ENCODE measurements at regions not wholly inside any gene's neighbourhood (a gene's known extent, or its start where the extent isn't known, plus 50 kb on each side); places are given as distances from the start of the nearest gene placed in this dataset.
"Not testable (repeated sequence)": the region's sequence is repeated elsewhere in the genome, so short reads cannot be mapped to it uniquely, and the experiment has no call there.

DNA sequence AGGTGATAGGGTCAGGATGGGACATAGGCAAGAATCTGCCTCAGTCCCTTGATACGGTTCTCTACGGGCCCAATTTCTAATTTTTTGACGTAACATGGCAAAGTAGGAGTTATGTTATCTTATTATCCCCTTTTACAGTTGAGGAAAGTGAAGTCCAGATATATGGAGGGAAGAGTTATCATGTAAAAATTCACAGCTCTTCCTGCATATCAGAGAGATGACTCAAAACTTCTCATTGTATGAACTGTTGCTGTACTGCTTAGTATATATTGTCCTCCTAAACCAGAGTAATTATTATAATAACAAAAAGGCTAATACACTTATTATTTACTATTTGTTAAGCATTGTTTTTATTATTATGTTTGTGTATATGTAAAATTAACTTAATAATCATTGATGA lies 260.5 kb upstream of the IGFBP7 start:
- no peak for DNase-seq

DNA sequence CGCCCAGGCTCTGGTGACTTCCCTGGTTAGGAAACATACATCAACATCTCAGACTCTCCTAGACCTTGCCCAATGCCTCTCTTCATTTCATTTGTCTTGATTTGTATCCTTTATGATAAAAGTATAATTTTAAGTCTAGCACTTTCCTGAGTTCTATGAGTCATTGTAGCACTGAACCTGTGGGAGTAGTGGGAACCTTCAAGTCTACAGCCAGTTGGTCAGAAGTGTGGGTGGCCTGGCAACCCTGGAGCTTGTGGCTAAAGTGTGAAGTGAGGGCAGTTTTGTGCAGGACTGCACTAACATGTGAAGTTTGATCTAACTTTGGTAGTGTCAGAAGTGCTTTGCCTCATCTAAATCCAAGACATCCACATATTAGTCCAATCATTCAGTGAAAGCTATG lies 259.3 kb upstream of the IGFBP7 start:
- DNase-seq: no peak

DNA sequence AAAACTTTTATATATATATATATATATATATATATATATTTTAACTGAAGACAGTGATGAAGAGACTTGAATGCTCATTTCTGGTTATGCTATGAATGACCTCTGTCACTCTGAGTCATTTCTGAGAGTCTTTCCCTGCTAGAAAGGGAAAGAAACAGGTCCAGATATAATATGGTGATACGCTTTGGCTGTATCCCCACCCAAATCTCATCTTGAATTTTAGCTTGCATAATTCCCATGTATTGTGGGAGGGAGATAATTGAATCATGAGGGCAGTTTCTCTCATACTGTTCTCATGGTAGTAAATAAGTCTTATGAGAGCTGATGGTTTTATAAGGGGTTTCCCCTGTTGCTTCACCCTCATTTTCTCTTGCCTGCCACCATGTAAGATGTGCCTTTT lies 254.1 kb upstream of the IGFBP7 start:
- DNase-seq: no peak

DNA sequence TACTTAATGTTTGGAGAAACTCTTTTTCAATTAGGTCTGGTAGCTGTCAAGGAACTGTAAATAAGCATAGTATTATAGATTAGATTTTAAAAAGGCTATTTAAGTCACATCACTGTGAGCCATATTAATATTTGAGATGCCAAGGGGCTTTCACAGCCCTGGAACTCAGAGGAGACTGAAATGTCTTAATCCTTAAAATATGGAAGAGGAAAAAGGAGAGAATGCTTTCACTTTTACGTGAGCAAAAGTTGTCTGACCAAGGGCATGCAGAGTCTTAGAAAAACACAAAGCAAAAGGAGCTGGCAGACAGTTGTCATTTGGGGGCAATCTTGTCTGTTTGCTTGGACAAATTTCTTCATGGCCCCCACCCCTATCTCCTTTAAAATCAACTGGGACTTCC lies 253.2 kb upstream of the IGFBP7 start:
- DNase-seq: no peak

DNA sequence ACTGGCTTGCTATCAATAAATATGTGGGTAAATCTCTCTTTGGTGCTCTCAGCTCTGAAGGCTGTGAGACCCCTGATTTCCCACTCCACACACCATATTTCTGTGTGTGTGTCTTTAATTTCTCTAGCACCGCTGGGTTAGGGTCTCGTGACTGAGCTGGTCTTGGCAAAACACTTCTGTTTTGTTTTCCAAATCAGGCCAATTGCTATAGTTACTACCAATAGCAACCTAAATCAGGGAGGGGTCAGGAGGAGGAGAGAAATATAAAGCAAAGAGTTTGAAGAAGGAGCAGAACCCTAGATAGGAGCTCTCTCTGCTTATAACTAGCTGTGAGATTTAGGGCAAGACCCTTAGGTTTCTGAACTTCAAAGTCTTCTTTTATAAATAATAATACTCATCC lies 250.5 kb upstream of the IGFBP7 start:
- DNase-seq: no peak

DNA sequence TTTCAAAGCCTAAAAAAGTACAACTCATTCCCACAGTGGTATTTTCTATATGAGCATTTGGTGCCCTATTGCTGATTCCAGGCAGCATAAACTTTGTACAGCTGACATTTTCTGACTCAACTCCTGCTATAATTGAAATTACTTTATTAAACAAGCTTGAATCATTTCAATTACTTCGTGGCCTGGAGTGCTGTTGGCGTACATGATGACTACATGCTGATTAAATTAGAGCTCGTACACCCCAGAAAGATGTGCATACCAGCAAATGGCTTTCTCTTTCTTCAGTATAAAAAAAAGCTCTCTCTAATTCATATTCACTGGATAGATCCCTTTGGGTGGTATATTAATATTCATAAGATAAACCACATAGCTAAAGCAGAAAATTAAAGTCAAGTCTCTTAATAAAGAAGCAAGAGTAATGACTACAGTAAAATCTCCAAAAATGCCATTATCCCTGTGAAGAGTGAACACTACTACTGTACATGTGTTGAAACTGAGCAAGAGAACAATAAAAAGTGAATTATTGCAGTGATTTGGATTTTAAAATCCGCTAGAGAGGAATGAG lies 245.0 kb upstream of the IGFBP7 start:
- DNase-seq: no peak

DNA sequence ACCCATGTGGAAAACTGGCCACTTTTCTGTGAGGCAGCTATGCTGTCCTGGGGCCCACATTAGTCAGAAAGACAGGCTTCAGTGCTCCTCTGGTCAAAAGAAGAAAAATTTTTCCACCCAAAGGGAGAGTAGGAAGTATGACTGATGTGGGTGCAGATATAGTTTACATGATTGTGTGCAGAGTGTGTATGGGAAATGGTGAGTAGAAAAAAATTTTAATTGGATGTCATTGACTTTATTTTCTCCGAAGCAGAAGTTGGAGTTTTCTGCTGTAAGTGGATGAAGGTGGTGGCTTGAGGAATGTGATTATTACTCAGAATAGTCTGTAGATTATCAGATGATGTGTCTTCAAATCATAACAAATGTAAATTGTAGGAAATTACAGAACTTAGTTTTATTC lies 241.5 kb upstream of the IGFBP7 start:
- no peak for DNase-seq

DNA sequence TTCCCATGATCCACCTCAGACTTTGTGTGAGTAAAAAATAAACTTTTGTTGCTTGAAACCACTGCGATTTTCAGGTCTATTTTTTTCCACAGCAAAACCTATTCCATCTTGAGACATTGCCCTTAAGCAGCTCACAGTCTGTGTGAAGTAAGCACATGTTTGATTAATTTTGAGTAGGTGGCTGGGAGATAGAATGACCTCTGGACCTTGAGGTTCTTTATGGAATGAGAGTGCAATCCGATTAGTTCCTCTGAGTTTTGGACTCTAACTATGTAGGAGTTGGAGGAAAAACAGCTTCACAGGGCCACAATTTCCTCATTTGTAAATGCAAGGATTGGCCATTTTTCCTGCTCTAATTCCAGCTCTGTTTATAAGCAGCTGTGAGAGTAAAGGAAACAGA lies 234.1 kb upstream of the IGFBP7 start:
- no peak for DNase-seq

DNA sequence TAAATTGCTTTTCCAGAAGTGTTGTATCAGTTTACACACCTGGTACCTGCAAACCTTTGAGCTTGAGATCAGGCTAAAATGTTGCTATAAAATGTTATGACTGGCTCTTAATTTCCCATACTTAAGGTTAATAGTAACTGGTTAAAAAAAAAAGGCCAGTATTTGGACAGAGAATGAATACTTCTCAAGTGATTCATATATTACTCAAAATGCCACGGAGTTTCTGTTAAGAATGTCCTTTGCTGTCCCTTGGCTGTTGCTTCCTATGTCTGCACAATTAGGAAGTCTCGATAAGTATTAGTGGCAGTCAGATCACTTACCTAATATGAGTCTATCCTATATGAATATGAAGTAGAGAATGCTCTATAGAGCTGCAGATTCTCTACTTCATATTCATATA lies 232.2 kb upstream of the IGFBP7 start:
- no peak for DNase-seq

DNA sequence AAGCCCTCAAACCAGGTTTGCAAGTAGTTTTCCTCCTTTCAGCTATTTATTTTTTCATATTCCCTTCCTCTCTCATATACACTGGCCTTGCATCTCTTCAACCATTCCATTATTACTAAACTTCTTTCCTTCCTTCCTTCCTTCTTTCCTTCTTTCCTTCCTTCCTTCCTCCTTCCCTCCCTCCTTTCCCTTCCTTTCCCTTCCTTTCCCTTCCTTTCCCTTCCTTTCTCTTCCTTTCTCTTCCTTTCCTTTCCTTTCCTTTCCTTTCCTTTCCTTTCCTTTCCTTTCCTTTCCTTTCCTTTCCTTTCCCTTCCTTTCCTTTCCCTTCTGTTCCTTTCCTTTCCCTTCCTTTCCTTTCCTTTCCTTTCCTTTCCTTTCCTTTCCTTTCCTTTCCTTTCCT lies 228.7 kb upstream of the IGFBP7 start:
- not testable (repeated sequence) for DNase-seq

DNA sequence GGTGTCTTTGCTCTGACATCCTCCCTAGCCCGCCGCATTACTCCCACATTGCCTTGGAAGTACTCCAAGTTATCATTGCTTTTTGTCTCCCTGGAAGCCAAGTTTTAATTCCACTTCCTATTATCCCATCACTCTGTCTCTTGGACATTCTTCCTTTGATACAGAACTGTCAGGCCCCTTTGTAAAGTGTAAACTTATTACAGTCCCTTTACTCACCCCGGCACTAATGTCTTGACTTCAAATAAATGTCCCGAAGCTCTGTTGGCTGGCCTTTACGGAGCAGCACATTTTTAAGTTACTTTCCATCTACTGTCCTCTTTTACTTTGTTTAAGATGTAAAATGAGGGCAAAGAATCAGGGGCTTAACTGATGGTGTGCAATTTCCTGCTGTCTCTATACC lies 223.5 kb upstream of the IGFBP7 start:
- DNase-seq: no peak

DNA sequence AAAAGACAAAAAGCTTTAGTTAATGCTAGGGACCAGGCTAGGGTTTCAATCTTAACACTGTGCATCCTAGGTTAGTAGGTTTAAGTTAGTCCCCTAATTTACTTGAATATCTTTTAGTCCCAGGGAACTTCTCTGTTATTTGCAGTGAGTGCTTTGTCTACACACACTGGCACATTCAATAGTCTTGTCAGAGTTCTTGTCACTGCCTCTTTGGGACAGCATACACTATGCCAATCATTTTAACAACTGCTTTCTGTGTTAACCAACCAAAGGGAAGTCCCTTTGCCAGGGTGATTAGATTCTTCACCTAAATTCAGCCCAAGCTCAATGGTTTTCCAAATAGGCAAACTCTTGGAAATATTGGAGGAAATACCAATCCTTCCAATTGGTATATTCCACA lies 221.8 kb upstream of the IGFBP7 start:
- DNase-seq: no peak

DNA sequence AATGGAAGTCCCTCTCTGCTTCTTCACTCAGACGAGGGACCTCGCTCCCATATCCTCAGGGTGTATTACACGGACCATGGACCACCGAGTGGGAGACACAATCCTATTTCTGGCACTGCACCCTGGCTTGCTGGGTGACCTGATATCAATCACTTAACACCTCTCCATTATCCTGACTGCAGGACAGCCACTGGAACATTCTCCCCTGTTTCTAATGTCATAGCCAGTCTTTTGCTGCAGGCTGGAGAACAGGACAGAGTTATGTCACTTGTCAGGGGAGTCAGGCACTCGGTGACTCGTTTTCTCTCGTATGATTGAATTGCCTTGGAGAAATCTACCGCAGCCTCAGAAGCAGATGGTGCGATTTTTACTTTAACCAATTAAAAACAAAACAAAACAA lies 219.1 kb upstream of the IGFBP7 start:
- DNase-seq: no peak

DNA sequence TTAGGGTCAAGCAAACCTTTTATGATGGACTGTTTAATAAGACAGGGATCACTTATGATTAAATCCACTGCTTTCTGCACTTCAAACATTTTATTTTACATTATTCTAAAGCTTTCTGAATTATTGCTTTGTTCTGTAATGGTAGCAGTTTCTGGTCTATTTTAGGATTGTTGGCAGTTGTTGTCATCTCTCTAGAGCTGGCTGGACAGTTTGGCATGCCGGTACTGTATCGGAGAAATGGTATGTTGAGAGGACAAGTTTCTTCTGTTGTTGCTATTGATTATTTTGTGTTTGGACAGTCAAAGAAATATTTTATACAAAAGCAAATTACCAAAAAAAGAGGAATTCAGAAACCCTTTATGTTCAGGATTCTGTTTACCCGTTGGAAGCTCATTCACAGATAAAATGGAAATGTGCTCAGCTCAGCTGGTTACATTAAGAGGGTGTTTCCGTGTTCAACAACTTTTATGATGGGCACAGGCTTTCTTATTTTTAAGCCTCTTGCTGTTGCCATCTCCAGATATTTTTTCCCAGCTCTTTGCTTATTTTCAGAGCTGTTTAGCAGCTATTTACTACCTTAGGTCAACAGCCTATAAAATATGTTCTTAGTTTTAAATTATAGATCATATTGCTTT lies 214.6 kb upstream of the IGFBP7 start:
- no peak for DNase-seq

DNA sequence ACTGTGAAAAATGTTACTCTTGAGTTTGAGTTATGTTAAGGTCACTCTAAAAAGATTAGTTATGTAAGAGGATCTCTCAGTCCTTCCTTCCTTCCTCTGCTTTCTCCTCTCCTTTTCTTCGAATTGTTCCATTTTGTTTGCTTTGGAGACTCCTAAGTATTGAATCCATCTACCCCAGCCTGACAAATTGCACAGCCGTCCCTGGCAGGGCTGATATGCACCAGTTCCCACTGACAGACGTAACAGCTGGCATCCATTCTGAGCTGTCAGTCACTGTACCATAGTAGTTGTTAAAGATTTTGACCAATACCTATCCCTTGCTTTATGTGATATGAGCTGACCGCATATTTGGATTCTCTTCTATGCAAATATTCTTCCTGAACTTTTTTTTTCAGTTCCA lies 210.7 kb upstream of the IGFBP7 start:
- DNase-seq: no peak

DNA sequence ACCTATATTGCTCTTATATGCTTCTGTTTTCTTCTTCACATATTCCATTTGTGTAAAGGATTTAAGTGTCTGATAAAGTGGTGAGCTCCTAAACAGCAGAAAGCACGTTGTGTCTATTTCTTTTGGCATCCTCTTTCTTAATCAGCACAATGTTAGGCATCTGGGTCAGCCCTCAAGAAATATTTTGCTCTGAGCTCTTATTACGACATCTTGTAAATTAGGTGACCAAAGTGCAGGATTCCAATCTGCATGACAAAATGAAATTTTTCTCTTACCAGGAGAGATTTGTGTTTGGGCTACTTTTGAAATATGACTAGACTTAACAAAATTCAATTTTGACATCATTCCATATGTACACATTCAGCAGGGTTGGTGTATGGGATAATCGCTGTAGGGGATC lies 210.0 kb upstream of the IGFBP7 start:
- DNase-seq: no peak

DNA sequence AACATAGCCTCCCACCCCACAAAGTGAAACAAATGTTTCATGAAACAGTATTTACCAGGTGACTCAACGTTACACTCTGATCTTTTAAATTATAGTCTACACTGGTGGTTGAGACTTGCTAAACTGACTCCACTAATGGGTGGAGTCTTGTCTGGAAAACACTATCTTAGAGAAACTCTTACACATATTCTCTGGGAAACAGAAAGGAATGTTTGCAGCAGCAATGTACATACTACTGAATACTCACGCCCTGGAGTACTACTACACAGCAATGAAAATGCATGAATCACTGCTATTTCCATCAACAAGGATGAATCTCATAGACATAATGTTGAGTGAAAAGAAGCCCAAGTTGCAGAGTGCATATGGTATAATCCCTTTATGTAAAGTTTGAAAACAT lies 208.5 kb upstream of the IGFBP7 start:
- no peak for DNase-seq

DNA sequence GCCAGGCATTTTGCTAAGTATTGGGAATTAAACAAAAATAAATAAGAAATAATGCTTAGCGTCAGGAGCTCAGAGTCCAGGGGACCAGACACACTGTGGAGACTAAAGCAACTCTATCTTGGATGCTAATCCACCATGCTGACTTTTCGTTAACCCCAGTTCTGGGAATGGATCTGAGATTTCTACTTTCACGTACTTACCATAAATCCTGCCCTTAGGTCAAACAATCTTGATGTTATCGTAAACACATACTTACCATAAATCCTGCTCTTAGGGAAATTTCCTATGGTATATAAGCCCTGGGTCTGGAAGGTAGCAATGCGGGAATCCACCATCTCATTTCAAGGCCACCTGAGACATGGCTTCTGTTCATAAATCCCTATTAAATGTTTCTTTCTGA lies 204.5 kb upstream of the IGFBP7 start:
- no peak for DNase-seq

DNA sequence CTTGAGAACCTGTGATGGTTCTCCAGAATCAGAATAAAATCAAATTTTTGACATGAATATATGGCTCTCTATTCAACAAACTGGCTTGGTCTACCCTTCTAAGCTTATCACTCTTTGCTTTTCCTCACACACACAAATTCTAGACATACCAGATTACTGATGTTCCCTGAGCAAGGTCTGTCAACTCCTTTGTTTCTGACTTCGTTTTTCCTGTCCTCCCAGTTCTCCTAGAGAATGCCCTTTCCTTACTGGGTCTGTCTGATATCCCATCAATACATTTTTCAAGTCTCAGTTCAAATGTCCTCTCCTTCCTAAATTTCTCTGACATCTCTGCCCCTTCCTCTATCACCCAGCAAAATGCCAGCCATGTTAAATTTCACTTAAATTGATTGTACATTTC lies 202.1 kb upstream of the IGFBP7 start:
- no peak for DNase-seq

DNA sequence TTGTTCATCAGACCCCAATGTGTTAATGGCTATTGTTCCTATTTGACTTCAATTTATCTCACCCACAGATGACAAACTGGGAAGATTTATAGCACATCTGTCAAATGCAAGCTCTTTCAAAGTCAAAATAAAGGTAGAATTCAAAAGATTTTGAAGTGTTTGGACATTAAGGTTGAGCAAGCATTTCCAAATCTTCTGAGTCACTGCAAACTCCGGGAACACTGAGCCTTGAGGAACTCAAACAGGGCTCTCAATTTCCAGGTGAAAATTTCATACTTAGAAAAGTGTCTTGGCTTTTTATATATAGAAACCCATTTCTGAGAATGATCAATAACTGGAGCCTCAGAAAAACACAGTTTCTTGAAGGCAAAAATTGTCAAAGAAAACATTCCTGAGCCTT lies 199.5 kb upstream of the IGFBP7 start:
- no peak for DNase-seq

DNA sequence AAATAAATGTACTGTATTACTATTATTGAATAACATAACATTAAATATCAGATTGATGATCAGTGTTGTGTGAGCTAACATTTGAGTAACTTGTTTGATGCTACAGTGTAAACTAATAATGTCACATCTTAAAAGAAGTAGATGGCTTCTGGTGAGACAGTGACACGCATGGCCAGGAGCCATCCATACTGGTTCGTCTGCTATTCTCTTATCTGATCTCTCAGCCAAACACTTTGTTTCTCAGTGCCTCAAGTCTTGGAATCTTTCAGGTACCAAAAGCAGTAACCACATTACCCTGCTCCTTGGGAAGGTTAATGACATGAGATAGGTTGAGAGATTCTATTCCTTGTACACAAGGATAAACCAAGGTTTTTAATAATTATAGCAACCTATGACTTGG lies 198.1 kb upstream of the IGFBP7 start:
- no peak for DNase-seq

DNA sequence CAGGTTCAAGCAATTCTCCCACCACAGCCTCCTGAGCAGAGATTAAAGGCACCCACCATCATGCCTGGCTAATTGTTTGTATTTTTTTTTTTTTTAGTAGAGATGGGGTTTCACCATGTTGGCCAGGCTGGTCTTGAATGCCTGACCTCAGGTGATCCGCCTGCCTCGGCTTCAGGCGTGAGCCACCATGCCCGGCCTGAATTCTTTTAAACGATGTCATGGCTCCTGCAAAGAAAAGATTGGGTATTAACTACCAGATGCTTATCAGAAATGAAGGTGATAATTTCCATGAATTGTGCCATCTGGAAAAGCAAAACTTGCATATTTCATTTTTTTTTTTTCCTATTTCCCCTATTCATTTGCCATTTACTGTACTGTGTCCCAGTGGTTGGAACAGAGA lies 195.7 kb upstream of the IGFBP7 start:
- no peak for DNase-seq

DNA sequence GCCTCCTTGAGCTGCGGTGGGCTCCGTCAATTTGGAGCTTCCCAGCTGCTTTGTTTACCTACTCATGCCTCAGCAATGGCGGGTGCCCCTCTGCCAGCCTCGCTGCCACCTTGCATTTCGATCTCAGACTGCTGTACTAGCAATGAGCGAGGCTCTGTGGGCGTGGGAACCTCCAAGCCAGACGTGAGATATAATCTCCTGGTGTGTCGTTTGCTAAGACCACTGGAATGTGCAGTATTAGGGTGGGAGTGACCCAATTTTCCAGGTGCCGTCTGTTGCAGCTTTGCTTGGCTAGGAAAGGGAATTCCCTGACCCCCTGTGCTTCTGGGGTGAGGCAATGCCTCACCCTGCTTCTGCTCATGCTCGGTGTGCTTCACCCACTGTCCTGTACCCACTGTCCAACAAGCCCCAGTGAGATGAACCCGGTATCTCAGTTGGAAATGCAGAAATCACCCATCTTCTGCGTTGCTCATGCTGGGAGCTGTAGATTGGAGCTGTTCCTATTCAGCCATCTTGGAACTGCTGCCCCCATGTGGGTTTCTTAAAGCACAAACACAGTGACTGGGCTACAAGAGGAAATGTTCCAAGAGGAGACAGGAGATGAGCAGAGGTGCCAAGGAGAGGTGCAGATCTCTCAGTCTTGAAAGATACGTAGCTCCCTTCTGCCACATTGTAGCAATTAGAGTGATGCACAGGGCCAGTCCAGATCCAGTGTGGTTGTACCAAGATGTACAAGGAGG lies 193.0 kb upstream of the IGFBP7 start:
- DNase-seq: no peak

DNA sequence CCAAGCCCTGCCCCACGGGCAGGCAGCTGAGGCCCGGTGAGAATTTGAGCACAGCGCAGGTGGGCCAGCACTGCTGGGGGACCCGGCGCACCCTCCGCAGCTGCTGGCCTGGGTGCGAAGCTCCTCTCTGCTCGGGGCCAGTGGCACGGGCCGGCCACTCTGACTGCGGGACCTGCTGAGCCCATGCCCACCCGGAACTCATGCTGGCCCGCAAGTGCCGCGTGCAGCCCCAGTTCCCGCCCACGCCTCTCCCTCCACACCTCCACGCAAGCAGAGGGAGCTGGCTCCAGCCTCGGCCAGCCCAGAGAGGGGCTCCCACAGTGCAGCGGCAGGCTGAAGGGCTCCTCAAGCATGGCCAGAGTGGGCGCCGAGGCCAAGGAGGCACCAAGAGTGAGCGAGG lies 190.1 kb upstream of the IGFBP7 start:
- DNase-seq: not testable (repeated sequence)

DNA sequence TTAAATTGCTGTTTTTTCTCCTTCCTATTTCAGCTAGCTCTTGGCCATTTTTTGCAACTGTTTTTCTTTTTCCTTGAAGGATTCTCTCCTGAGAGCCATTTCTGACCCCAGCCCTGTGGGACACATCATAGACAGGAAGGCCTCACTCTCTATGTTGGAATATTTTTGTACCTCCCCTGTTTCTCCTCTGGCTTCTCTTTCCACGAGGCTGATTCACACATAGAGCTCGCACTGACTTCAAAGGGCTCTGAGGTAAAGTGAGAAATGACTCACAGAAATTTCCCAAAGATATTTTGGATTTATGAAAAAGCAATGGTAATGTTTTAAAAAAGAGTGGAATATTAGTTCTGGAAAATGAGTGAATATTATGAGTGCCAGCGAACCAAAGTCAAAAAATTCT lies 181.7 kb upstream of the IGFBP7 start:
- no peak for DNase-seq

All from activated effector memory CD4-positive, alpha-beta T cell treated with anti-CD3 and anti-CD28 coated beads, Interleukin-2, amount 50 U/mL, for 16 hours (primary cell).